Kidney (tissue), 13 donors: ENCODE measurements at regions not wholly inside any gene's neighbourhood (a gene's known extent, or its start where the extent isn't known, plus 50 kb on each side); places are given as distances from the start of the nearest gene placed in this dataset.

ENCODE experiments used
- DNase-seq, 5 donors: peaks; one replicate each; pipeline ENCODE4 v3.0.0-alpha.2; 2013 to 2020
- FAIRE-seq: peaks from 2 replicates; lab custom pipeline; 2012; peaks lifted over from hg19 to GRCh38; lab: Jason Lieb, UNC
- H3K27ac ChIP-seq, 2 donors: one replicate each; pipeline ENCODE4 v1.7.0; 2013; ENCODE audit warnings: low read depth in 2 of 2, low read length in 2 of 2, inconsistent platforms in 1 of 2
- H3K27me3 ChIP-seq: one replicate; pipeline ENCODE4 v1.7.1; 2013; ENCODE audit warnings: low read length, inconsistent platforms; ENCODE audit not compliant: control insufficient read depth, insufficient read depth
- H3K36me3 ChIP-seq, 3 donors: one replicate each; pipeline versions ENCODE4 v1.7.0 to v1.7.1; 2013; ENCODE audit warnings: low read length in 3 of 3, control low read depth in 1 of 3, inconsistent platforms in 1 of 3; ENCODE audit not compliant: insufficient read depth in 3 of 3, control insufficient read depth in 2 of 3
- H3K4me1 ChIP-seq, 3 donors: one replicate each; pipeline versions ENCODE4 v1.7.0 to v1.7.1; 2013; ENCODE audit warnings: low read length in 3 of 3, inconsistent platforms in 1 of 3, low read depth in 1 of 3; ENCODE audit not compliant: control insufficient read depth in 2 of 3, insufficient read depth in 2 of 3
- H3K4me3 ChIP-seq, 3 donors: one replicate each; pipeline versions ENCODE4 v1.7.0 to v1.8.1; 2013; ENCODE audit warnings: low read length in 3 of 3, control low read depth in 1 of 3, inconsistent platforms in 1 of 3
- H3K9ac ChIP-seq, 3 donors: one replicate each; pipeline versions ENCODE4 v1.7.0 to v1.7.1; 2013; ENCODE audit warnings: low read length in 3 of 3, control low read depth in 1 of 3, inconsistent platforms in 1 of 3
- H3K9me3 ChIP-seq, 3 donors: one replicate each; pipeline versions ENCODE4 v1.7.0 to v1.7.1; 2013; ENCODE audit warnings: low read length in 3 of 3, control low read depth in 1 of 3, inconsistent platforms in 1 of 3; ENCODE audit not compliant: control insufficient read depth in 2 of 3, insufficient read depth in 1 of 3
- CTCF ChIP-seq: IDR thresholded peaks from 3 replicates; pipeline ENCODE4 v1.5.1; 2012; ENCODE audit warnings: mild to moderate bottlenecking, moderate library complexity, borderline replicate concordance; ENCODE audit not compliant: insufficient read depth; ENCODE audit errors: extremely low read depth
- intact Hi-C: fragments of 100-400 bp; cut with DNase I; formaldehyde crosslinking; loops from one replicate; pipeline ENCODE4 v1.11.1; 2022
- donor health status: control.
- donor health status: control.
- donor health status: control.
- donor health status: control.
- donor health status: control.
- donor health status: DM: yes; HTN: yes; CAD: no.
- donor health status: Normal renal cell carcinoma (clear cell type).

- H3K4me3 ChIP-seq: no peak overlapping the region
- TF ChIP-seq CTCF: no peak
- H3K36me3 ChIP-seq: no peaks in the 10 kb centered on the region
- H3K27ac ChIP-seq: no peak overlapping the region
- FAIRE-seq (no peak), DNase-seq (no peak)
- intact Hi-C loops: no loop called here
- no peak overlapping the region for H3K9ac ChIP-seq
- H3K9me3 ChIP-seq: no peaks in the 10 kb centered on the region
- H3K27me3 ChIP-seq: no peaks in the 10 kb centered on the region
- H3K4me1 ChIP-seq: no peaks in the 10 kb centered on the region
Observed at GRCh38 chr1:30225357-30225756, 498.0 kb downstream of the MATN1 start.

- intact Hi-C loops: no loop called here
- no peaks in the 10 kb centered on the region for H3K36me3 ChIP-seq
- no peak overlapping the region for H3K4me3 ChIP-seq
- H3K27me3 ChIP-seq: no peaks in the 10 kb centered on the region
- no peak overlapping the region for H3K9ac ChIP-seq
- H3K27ac ChIP-seq: no peak overlapping the region
- peaks cover 0 to 3% (median 0%) of the 10 kb centered on the region in 3 donors for H3K4me1 ChIP-seq
- TF ChIP-seq CTCF: no peak
- DNase-seq: no peak
- H3K9me3 ChIP-seq: no peaks in the 10 kb centered on the region
- FAIRE-seq: no peak
Observed at GRCh38 chr1:30219675-30220074, 503.7 kb downstream of the MATN1 start.

GRCh38 chr1:30218438-30218837 lies 504.9 kb downstream of the MATN1 start:
- FAIRE-seq (no peak), DNase-seq (no peak)
- H3K27ac ChIP-seq: no peak overlapping the region
- no peak overlapping the region for H3K9ac ChIP-seq
- no peaks in the 10 kb centered on the region for H3K9me3 ChIP-seq
- no peak overlapping the region for H3K4me3 ChIP-seq
- intact Hi-C loops: no loop called here
- peaks cover 0 to 3% (median 0%) of the 10 kb centered on the region in 3 donors for H3K4me1 ChIP-seq
- H3K27me3 ChIP-seq: no peaks in the 10 kb centered on the region
- no peak for TF ChIP-seq CTCF
- H3K36me3 ChIP-seq: no peaks in the 10 kb centered on the region

- H3K27me3 ChIP-seq: no peaks in the 10 kb centered on the region
- no peak for FAIRE-seq
- no peak overlapping the region for H3K27ac ChIP-seq
- intact Hi-C loops: no loop called here
- no peaks in the 10 kb centered on the region for H3K9me3 ChIP-seq
- TF ChIP-seq CTCF: no peak
- peaks cover 0 to 3% (median 0%) of the 10 kb centered on the region in 3 donors for H3K4me1 ChIP-seq
- no peaks in the 10 kb centered on the region for H3K36me3 ChIP-seq
- no peak overlapping the region for H3K9ac ChIP-seq
- no peak for DNase-seq
- H3K4me3 ChIP-seq: no peak overlapping the region
Observed at GRCh38 chr1:30216602-30217001, 506.8 kb downstream of the MATN1 start.
